NCI-H69 (cell line): ENCODE measurements at regions not wholly inside any gene's neighbourhood (a gene's known extent, or its start where the extent isn't known, plus 50 kb on each side); places are given as distances from the start of the nearest gene placed in this dataset.

Experiments used
- DNase-seq: peaks from one replicate; lab custom pipeline; 2025; lab: John Stamatoyannopoulos, UW

DNA sequence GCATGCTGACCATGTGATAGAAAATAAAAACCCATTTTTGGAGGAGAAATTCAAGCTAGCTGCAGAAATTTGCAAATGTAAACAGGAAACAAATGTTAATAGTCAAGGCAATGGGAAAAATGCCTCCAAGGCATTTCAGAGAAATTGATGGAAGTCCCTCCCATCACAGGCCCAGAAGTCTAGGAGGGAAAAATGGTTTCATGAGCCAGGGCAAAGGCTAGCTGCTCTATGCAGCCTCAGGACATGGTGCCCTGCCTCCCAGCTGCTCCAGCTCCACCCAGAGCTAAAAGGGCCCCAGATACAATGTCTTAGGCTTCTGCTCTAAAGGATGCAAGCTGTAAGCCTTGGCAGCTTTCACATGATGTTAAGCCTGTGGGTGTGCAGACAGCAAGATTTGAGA lies 1419.4 kb upstream of the CELF4 start:
- no peak for DNase-seq

DNA sequence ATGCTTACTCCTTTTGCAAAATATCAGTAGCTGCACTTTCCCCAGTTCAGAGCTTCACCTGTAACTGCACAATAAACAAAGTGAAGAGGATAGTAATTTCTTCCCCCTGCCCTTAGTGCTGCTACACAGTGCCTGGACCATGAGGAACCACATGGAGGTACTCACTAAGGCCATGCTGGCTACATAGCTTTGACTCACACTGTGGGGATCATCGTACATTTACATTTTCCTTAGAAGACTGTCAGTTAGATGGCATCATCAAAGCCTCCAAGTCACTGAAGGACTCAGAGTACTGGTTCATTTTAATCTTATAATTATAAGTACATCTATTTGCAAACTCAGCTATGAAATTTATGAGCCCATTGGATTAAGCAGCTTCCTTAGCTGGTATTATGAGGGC lies 1416.5 kb upstream of the CELF4 start:
- no peak for DNase-seq

DNA sequence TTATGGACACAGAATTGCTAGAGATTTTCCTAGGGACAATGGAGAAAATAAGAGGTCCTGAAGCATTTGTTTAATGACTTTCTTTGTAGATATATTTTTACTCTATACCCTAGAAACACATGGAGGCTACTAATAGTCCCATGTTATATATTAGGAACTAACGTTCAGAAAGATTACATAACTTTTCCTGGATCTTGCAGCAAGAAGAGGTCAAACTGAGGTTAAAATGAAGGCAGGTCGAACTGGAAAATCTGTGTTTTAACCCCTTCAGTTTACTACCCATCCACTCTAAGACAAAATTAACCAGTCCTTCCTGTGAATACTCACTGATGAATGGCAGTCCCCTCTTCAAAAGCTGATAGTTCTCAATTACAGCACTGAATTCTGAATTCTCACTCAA lies 1415.8 kb upstream of the CELF4 start:
- DNase-seq, result no peak

DNA sequence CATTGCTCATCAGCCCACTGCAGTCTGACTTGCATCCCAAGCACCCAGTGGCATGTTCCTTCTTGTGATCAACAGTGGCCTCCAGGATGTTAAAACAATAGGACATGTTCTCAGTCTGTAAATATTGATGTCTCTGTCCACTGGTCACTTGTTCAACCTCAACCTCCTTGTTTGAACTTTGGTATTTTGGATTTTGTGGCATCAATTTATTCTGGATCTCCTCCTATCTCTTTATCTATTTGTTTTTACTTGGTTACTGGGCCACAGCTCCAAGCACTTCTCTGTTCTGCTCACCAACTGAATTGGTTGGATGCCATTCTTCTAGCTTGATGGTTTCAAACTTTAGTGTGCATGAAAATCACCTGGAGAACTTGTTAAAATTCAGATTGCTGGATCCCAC lies 1414.8 kb upstream of the CELF4 start:
- no peak for DNase-seq

DNA sequence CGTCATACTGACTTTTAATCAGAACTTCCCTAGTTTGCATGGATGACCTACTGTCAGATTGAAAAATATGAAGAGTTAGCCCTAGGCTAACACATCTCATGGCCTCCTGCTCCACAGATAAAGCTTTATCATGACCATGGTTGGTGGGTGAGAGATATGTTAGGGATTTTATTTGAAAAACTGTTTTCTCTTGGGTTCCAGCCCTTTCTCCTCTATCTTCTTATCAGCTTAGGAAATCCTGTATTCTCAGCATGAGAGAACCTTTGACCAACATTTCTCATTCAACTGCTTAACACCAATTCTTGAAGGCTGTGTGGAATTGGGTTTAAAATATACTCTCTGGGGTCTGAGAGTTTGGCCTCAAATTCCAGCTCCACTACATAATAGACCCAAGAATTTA lies 1407.0 kb upstream of the CELF4 start:
- no peak for DNase-seq

DNA sequence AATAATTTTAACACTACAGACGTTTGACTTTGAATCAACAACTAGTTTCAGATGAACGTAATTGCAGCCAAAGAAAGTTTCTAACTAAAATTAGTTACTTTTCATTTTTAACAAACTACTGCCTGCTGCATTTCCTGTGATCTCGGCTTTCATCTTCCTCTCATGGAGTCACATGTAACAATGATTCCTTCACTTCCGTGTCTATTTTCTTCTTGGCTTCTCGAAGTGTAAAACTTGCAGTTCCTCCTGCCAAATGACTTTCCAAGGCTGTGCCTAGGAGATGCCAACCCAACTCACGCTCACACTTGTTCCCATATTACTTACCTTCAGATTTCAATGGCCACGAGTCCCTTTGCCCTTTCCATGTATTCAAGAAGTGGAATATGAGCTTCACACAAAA lies 1406.3 kb upstream of the CELF4 start:
- DNase-seq, result no peak

DNA sequence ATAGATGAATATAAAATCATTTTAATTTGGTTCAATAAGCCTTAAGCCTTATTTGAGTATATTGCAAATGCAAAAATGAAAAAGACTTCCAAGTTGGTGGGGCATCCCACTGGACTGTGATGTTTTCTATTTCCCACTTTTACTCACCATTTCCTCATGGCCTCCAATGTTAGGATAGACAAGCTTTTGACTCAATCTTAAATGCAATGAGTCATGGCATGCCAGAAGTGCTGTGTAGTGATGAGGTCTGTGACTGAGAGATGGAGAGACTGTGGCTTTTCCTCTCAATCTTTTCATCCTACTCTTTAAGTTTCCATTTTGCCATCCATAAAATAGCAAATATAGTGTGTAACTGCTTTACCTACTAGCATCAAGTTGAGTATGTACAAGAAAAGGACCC lies 1401.2 kb upstream of the CELF4 start:
- no peak for DNase-seq

DNA sequence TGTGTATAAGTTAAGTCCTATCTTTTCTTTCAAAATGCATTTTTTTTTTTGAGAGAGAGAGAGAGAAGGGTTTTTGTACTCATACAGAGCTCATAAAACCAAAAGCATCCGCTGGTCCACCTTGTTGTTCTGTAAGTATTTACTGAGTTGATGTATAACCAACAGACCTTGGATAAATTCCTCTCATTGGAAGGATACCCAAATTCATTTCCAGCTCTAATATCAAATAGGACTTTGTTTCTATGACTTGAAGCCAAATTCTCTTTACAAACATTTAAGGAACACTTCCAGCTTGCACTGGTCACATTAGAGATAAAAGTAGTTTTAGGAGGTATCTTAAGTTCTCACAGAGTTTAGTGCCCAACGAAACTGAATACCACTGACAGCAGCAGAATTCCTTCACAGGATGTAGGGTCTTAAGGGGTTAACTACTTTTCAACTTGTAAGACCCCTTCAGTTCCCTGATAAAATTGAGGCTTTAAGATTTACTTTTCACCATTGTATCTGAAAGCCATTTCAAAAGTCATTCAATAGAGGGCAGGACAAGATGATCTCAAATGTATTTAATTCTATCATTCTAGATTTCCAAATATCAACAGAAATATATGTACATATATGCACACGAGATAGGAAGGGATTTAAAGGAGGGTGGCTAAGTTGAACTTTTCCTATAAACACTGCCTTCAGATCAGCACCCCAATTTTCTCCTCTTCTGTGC lies 1398.5 kb upstream of the CELF4 start:
- DNase-seq, result no peak

DNA sequence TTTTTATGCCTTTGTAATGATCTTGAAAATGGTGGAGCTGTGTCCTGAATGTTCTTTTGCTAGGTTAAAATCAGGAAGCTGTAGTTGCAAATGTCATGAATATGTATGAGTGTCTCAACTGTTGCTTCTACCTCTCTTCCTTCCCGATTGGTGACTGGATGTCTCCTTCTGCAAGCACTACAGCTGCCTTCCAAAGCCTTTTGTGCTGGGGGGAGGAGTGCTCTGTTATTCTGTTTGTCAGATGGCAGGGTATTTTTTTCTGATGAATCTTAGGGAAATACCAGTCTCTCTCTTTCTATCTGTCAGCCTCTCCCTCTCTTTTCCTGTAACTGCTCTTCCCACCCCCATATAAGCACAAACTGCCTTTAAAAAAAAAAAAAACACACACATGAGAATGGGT lies 1396.3 kb upstream of the CELF4 start:
- DNase-seq, result no peak

DNA sequence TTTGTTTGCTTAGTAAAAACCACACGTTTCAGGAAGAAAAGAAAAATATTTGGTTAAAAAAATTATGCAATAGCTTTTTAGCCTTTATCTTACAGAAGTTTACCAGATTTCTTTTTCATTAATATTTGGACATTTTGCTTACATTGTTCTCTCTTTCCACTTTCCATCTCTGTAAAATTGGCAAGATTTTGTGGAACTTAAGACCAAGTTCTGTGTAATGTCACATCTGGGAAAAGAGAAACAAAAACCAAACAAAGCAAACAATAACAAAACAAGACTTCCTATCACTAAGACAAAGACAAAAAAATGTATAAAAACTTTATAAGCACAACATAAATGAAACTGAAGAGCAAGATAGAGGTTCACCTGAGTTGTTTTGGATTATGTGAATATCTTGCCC lies 1392.1 kb upstream of the CELF4 start:
- no peak for DNase-seq

DNA sequence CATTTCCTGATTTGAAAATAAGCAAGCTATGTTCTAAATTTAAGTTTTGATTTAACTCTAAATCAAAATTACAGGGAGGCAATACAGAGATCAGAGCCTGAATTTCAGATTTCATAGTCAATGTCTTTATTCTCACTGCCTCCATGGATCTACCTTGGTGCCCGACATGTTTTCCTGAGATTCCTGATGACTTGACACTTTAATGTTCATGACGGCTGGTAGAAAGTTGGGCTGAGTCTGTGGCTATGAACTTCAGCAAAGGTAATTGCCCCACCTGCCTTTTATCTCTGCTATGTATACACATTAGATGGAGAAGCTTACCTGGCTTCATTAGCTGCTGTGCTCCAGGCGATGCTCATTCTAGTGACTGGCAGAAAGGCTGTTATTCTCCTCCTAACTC lies 1390.5 kb upstream of the CELF4 start:
- DNase-seq, result peak; percentile 79

DNA sequence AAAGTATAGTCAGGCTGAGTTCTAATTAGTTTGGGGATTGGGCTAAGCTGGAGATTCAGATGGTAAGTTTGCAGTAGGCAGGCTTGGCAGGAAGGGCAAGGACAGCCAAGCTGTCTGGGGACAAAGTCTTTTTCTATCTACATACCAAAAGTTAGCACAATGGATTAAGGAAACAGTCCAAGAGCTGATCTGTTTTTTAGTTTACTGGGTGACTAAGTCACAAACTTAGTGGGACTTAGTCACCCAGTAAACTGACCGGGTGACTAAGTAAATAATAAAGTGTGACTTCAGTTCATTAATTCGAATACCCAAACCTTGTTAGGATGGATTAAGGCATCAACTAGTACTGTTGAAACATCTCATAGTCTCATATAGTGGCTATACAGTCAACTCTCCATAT lies 1386.0 kb upstream of the CELF4 start:
- DNase-seq, result no peak

DNA sequence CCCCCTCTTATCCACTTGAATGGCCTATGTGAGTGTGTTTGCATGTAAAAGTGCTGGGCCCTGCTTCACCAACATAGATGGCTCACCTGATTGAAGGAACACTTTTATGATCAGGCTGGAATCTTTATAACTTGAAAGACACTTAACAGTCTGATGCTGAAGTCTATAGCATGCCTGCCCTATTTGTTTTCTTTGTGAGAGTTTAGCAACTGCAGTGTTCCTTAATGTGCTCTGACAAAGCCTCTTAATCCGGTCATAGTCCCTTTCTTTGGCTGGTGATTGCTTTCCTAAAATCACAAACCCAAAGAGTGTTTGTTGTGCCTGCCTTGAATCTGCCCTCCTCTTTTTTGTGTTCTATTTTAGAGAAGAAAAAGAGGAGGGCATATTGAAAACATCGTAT lies 1382.8 kb upstream of the CELF4 start:
- no peak for DNase-seq

DNA sequence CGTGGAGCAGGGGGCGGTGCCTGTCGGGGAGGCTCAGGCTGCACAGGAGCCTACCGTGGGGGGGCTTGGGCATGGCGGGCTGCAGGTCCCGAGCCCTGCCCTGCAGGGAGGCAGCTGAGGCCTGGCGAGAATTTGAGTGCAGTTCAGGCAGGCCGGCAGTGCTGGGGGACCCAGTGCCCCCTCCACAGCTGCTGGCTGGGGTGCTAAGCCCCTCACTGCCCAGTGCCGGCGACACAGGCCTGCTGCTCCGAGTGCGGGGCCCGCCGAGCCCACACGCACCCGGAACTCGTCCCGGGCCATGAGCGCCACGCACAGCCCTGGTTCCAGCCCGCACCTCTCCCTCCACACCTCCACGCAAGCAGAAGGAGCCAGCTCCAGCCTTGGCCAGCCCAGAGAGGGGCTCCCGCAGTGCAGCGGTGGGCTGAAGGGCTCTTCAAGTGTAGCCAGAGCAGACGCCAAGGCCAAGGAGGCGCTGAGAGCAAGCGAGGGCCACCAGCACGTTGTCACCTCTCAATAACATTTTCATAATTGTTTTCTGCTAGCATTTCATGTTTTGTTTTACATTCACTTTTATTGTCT lies 1378.9 kb upstream of the CELF4 start:
- no peak for DNase-seq

DNA sequence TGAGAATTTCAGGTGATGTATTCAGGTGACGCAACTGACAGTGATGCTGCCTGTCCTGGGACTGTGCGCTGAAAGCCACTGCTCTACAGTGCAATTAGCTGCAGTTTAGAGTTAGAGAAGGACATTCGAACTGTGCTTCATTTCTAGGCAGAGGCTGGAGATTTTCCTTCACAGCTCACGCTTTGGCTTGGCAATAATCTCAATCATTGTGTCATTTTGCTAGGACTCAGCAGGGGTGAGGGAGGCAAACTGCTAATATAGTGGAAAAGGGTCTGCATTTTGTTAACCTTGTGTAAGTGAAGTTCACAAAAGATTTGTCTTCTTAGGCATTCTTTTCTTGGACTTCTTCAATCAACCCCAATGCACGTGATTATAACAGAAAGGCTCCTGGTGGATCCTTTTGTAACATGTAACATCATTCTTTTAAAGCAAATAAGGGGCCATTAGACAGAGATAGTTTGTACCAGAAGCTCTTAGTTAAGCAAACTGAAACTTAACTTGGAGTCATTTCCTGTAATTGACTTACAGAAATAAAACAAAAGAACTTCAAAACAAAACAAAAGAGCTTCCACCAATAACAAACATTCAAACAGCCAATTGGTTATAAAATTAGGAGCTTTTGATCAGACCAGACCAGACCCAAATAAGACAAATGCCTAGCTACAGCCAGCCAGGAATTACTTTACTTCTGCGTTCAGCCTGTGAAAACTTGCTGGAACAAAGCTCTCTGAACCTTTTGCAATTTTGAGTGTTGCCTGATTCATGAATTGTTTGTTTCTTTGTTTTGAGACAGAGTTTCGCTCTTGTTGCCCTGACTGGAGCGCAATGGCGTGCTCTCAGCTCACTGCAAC lies 1376.3 kb upstream of the CELF4 start:
- DNase-seq, result peak; percentile 54

DNA sequence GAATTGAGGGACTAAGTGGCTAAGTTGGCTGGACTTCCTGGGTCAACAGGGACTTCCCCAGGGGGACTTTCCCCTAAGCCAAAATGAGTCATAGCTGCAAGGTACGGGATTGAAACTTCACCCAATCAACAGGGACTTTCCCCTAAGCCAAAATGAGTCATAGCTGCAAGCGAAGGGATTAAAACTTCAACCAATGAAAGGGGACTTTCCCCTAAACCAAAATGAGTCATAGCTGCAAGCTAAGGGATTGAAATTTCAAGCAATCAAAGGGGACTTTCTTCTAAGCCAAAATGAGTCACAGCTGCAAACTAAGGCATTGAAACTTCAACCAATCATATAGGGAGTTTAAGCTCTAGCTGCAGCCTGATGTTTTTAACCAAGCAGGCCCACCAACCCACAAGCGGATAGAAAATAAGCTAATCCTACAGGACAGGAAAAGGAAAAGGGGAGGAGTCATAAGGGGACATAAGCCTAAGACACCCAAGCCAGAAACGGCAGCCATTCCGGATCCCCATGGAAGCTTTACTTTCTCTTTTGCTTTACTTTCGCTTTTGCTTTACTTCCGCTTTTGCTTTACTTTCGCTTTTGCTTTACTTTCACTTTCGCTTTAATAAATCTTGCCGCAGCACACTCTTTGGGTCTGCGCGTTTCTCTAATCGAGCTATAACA lies 1375.4 kb upstream of the CELF4 start:
- peak; percentile 60 for DNase-seq

DNA sequence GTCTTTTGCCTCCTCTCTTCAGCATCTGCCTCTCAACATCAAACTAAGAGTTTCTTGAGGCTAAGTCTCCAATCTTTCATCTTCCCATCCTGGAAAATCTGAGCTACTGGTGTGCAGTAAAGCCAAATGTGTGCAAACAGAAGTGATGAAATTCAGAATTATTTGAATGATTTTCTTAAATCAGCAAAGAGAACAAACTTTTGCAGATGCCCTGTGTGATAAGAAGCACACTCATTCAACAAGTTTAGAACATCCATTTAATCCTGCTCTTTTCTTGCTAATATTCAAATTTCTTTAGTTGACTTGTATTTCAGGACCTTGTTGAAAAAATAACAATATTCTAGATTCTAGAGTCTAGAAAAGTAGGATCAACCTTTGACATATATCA lies 1374.9 kb upstream of the CELF4 start:
- DNase-seq, result no peak

DNA sequence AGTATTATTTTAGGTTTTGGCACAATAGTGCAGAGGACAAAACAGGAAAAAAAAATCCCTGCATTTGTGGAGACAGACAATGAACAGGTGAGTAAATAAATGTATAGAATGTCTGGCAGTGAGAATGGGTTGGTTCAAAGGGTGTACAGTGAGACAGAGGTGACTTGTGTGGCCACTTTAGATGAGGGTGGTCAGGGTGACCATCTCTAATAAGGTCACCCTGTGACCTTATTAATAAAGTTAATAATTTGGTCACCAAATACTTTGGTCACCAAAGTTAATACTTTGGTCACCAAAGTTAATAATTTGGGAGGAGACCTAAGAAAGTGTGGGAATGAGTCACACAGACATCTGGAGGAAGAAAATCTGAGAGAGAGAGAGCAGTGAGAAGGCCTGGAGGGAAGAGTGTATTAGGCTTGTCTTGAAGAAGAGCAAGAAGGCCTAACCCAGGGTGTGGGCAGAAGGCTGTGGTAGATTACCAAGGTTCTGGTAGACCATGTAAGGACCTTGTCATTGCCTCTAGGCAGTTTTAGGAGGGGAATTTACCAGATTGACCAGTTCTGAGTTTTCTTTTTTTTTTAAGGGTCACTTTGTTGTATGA lies 1368.4 kb upstream of the CELF4 start:
- no peak for DNase-seq

DNA sequence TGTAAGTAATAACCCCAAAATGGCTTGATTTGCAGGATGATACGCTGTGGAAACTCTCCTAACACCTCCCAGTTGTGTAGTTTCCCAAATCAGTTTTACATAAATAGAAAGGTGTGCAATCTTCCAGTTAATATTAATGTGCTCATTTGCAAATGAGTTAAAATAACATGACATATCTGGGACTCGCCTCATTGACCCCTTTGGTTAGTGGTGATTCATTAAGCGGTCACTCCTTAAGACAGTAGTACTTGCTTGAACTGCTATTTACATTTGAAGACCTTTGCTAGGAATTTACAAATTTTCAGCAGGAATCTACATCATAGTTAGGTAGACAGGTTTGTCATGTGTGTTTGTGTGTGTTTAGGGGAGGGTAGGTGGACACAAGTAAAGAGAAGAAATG lies 1367.7 kb upstream of the CELF4 start:
- DNase-seq, result no peak

DNA sequence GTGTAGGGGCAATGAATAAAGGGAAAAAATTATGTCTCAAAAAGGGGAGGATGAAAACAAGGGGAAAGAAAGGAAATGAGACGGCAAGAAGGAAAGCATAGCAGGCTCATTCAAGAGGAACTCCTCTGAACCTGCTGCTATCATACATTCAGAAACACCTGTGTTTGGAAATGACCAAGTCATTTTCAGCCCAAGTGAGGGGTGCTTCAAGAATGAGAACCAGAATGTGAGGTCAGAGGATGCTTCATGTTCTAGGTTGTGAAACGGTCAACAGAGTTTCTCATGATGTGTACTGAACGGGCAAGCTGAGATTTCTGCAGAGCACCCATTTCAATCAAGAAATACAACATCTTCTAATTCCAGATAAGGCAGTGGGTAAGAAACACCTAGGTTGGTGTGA lies 1367.2 kb upstream of the CELF4 start:
- DNase-seq, result no peak

DNA sequence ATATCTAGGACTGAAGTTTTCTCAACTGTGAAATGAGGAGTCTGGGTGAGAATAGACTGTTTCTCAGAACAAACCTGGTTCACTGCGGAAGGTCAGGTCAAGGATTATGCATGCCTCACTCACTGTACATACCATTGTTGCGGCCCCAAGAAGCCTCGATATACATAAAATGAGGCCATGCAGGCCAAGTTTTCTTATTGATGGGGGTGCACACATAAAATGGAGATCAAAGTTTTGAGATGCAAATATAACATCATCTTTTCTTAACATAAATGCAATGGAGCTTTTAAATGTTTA lies 1366.1 kb upstream of the CELF4 start:
- no peak for DNase-seq

DNA sequence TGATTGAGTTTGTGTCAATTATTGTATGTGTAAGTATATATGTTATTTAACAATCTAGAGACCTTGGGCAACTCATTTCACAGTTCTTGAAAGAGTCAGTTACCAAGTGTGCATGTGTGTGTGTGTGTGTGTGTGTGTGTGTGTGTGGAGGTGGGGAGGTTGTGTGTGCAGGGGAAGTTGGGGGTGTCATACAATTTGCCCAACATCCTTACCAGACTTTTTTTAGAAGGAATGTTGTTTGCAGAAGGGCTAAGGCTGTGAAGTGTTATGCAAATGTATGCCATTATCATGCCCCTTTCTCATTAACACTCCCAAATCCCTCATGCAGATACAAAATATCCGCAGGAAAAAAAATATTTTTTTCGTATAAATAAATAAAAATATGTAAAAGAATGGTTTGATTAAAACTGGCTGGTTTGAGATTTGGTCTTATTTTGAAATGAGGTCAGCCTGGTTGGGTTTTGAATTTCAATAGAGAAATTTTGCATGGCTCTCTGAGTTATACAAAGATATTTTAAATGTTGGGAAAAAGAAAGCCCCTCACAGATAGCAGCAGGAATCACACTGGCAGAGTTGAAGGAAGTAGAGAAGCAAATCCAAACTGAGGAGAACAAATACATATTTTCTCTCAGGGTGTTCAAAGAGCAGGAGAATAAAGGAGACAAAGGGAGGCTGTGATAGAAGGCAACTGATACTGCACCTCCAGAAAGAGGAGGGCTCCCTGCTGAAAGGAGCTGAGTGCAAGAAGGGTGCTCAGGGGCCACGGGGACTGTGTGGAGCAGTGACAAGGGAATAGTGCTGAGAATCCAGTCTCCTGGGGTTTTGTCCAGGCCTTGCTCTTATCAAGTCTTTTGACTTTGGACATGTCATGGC lies 1365.5 kb upstream of the CELF4 start:
- DNase-seq, result no peak
